MCF 10A (cell line): ENCODE measurements at regions not wholly inside any gene's neighbourhood (a gene's known extent, or its start where the extent isn't known, plus 50 kb on each side); places are given as distances from the start of the nearest gene placed in this dataset.

ENCODE experiments used
- BruUV-seq: library from RNA; stranded (reverse); fragments of 400-500 nt; replicated peaks from 2 replicates; lab custom pipeline; 2021; lab: Mats Ljungman, UMichigan
- CTCF ChIA-PET: fragments of 300-600 bp; sonication (Branson Sonifier 250); formaldehyde crosslinking; extraction: SDS; loops from one replicate; lab custom pipeline; 2021; ENCODE audit warnings: antibody characterized with exemption, inconsistent platforms; lab: Yijun Ruan, JAX
- POLR2A ChIA-PET: fragments of 300-600, 350-650 bp; sonication (Branson Sonifier 250); formaldehyde crosslinking; extraction: SDS; loops from one replicate; lab custom pipeline; 2020; ENCODE audit warnings: antibody characterized with exemption, inconsistent platforms; lab: Yijun Ruan, JAX
- DNase-seq: peaks from one replicate; pipeline ENCODE4 v3.0.0-alpha.2; 2018; ENCODE audit not compliant: unreplicated experiment
- H3K27ac Mint-ChIP-seq: one replicate; pipeline ENCODE4 v1.8.0; 2022; ENCODE audit warnings: mild to moderate bottlenecking, low read depth, mixed read lengths; ENCODE audit not compliant: unreplicated experiment
- H3K27me3 Mint-ChIP-seq: one replicate; pipeline ENCODE4 v1.8.0; 2022; ENCODE audit warnings: mixed read lengths; ENCODE audit not compliant: insufficient read depth, unreplicated experiment
- H3K36me3 Mint-ChIP-seq: one replicate; pipeline ENCODE4 v1.8.0; 2022; ENCODE audit warnings: mild to moderate bottlenecking, moderate library complexity, mixed read lengths; ENCODE audit not compliant: insufficient read depth, unreplicated experiment
- H3K4me1 Mint-ChIP-seq: one replicate; pipeline ENCODE4 v1.8.0; 2022; ENCODE audit warnings: mixed read lengths; ENCODE audit not compliant: insufficient read depth, unreplicated experiment
- H3K4me3 Mint-ChIP-seq: one replicate; pipeline ENCODE4 v1.8.0; 2022; ENCODE audit warnings: mild to moderate bottlenecking, moderate library complexity, mixed read lengths; ENCODE audit not compliant: unreplicated experiment
- H3K9me3 Mint-ChIP-seq: one replicate; pipeline ENCODE4 v1.8.0; 2022; ENCODE audit warnings: mixed read lengths; ENCODE audit not compliant: unreplicated experiment
- intact Hi-C: fragments of 100-400 bp; cut with micrococcal nuclease; formaldehyde crosslinking; loops from 2 replicates; pipeline ENCODE4 v1.14.1; 2022
- TF ChIP-seq, protein P1 (sequence below): fragments of 200-600 bp; IDR thresholded peaks from one replicate; pipeline ENCODE4 v1.8.0; 2022; ENCODE audit warnings: antibody characterized with exemption, mild to moderate bottlenecking; ENCODE audit not compliant: unreplicated experiment

GRCh38 chr15:25554640-25555039 is 115.8 kb upstream of the UBE3A start:
- CTCF ChIA-PET, result no interaction called here
- no peaks in the 10 kb centered on the region for H3K36me3 Mint-ChIP-seq
- no TSS peak for BruUV-seq
- TF ChIP-seq, protein P1, sequence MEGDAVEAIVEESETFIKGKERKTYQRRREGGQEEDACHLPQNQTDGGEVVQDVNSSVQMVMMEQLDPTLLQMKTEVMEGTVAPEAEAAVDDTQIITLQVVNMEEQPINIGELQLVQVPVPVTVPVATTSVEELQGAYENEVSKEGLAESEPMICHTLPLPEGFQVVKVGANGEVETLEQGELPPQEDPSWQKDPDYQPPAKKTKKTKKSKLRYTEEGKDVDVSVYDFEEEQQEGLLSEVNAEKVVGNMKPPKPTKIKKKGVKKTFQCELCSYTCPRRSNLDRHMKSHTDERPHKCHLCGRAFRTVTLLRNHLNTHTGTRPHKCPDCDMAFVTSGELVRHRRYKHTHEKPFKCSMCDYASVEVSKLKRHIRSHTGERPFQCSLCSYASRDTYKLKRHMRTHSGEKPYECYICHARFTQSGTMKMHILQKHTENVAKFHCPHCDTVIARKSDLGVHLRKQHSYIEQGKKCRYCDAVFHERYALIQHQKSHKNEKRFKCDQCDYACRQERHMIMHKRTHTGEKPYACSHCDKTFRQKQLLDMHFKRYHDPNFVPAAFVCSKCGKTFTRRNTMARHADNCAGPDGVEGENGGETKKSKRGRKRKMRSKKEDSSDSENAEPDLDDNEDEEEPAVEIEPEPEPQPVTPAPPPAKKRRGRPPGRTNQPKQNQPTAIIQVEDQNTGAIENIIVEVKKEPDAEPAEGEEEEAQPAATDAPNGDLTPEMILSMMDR, result no peak
- intact Hi-C loops, result no loop called here
- H3K9me3 Mint-ChIP-seq, result peaks cover 41% of the 10 kb centered on the region
- no peak for DNase-seq
- POLR2A ChIA-PET, result no interaction called here
- no peak overlapping the region for H3K27ac Mint-ChIP-seq
- H3K4me1 Mint-ChIP-seq, result no peaks in the 10 kb centered on the region
- H3K27me3 Mint-ChIP-seq, result no peaks in the 10 kb centered on the region
- H3K4me3 Mint-ChIP-seq, result no peak overlapping the region

GRCh38 chr15:25548600-25548999 is 109.8 kb upstream of the UBE3A start:
- TF ChIP-seq, protein P1, result no peak
- no peak for DNase-seq
- no TSS peak for BruUV-seq
- Mint-ChIP-seq H3K4me1 (no peaks in the 10 kb centered on the region), H3K27ac (no peak overlapping the region), H3K36me3 (no peaks in the 10 kb centered on the region), H3K27me3 (no peaks in the 10 kb centered on the region), H3K4me3 (no peak overlapping the region), H3K9me3 (peaks cover 42% of the 10 kb centered on the region)
- POLR2A ChIA-PET, result no interaction called here
- CTCF ChIA-PET, result interaction anchor here (0.7 kb wide), 1 partner anchor 19 kb away, joined by 3 read pairs; no protein-coding TSS in a partner anchor
- intact Hi-C loops, result no loop called here

DNA sequence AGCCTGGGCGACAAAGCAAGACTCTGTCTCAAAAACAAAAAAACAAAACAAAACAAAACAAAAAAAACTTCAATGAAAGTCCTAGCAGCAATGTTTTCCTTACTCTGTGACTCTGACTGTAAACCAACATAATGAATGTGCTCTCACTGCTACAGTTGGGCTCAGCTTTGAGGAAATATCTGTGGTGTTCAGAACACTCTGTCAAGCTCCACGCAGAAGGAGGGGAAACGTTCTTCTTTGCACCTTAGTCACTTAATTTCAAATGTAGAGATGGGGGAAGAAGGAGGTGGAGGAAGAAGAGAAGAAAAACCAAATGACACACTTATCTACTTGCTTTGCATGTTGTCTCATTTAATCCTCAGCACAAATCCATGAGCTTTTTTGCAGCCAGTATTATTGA is 107.1 kb upstream of the UBE3A start:
- Mint-ChIP-seq H3K27ac (no peak overlapping the region), H3K27me3 (no peaks in the 10 kb centered on the region), H3K36me3 (no peaks in the 10 kb centered on the region), H3K4me3 (no peak overlapping the region), H3K9me3 (peaks cover 42% of the 10 kb centered on the region), H3K4me1 (no peaks in the 10 kb centered on the region)
- TF ChIP-seq, protein P1, result no peak
- BruUV-seq, result no TSS peak
- POLR2A ChIA-PET, result no interaction called here
- CTCF ChIA-PET, result interaction anchor here (0.7 kb wide), 1 partner anchor 972 kb away, joined by 3 read pairs; no protein-coding TSS in a partner anchor
- intact Hi-C loops, result no loop called here
- no peak for DNase-seq

DNA sequence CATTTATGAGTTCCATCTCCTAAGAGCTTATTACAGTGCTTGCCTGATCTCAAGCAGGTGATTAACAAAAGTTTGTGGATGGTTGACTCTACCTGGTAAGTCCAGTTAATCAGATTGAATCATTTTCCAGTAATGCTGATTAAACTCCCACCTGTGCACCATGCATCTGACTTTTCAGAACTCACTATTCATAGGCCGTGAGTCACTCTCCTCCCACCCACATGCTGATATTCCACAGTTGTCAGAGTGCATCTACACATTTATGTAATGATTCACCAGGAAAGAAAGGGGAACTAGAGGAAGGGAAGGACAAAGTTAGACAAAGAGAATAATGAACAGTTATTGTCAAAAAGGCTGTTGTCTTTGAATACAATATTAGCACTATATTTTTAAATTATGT is 106.2 kb upstream of the UBE3A start:
- DNase-seq, result no peak
- H3K36me3 Mint-ChIP-seq, result no peaks in the 10 kb centered on the region
- H3K27me3 Mint-ChIP-seq, result no peaks in the 10 kb centered on the region
- CTCF ChIA-PET, result interaction anchor here (0.7 kb wide), 1 partner anchor 973 kb away, joined by 3 read pairs; no protein-coding TSS in a partner anchor
- H3K4me3 Mint-ChIP-seq, result no peak overlapping the region
- intact Hi-C loops, result no loop called here
- H3K9me3 Mint-ChIP-seq, result peaks cover 39% of the 10 kb centered on the region
- TF ChIP-seq, protein P1, result no peak
- H3K4me1 Mint-ChIP-seq, result no peaks in the 10 kb centered on the region
- H3K27ac Mint-ChIP-seq, result no peak overlapping the region
- no TSS peak for BruUV-seq
- POLR2A ChIA-PET, result no interaction called here
